Stimulated activated CD8-positive, alpha-beta memory T cell treated with anti-CD3 and anti-CD28 coated beads, Interleukin-15, amount 100 ng/mL, for 24 hours (primary cell): ENCODE measurements at regions not wholly inside any gene's neighbourhood (a gene's known extent, or its start where the extent isn't known, plus 50 kb on each side); places are given as distances from the start of the nearest gene placed in this dataset.
"Not testable (repeated sequence)": the region's sequence is repeated elsewhere in the genome, so short reads cannot be mapped to it uniquely, and the experiment has no call there.

Source experiments
- DNase-seq: peaks from one replicate; pipeline ENCODE4 v3.0.0-alpha.2; 2020; ENCODE audit warnings: low read depth

- no peak for DNase-seq
These were observed 51.5 kb upstream of the IFNE start for GRCh38 chr9:21533597-21533996.

DNA sequence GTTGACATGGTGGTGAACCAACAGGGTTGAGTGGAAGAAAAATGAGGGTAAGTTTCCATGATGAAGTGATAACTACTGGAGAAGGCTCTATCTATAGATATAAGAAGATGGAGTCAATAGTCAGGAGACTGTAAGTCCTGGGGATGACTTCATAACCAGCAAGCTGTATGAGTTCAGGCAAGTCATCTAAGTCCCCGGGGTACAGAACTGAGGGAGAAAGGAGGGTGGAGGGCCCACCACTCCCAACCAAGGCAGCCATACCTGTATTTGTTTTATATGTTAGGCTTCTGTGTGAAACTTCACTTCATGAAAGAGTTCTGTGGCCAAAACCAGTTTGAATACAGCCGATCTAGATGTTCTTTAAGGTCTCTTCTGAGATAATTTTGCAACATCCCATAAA, 53.3 kb upstream of the IFNE start:
- no peak for DNase-seq

GRCh38 chr9:21542787-21543186, 60.7 kb upstream of the IFNE start:
- DNase-seq = no peak

- no peak for DNase-seq
These were observed 61.1 kb upstream of the IFNE start for GRCh38 chr9:21543187-21543586.

DNA sequence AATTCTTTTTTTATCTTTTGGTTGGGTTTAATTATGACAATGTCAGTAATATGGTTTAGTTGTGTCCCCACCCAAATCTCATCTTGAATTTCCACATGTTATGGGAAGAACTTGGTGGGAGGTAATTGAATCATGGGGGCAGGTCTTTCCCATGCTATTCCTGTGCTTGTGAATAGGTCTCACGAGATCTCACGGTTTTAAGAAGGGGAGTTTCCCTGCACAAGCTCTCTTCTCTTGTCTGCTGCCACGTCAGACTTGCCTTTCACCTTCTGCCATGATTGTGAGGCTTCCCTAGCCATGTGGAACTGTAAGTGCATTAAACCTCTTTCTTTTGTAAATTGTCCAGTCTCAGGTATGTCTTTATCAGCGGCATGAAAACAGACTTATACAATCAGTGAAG, 61.7 kb upstream of the IFNE start:
- DNase-seq = not testable (repeated sequence)

DNA sequence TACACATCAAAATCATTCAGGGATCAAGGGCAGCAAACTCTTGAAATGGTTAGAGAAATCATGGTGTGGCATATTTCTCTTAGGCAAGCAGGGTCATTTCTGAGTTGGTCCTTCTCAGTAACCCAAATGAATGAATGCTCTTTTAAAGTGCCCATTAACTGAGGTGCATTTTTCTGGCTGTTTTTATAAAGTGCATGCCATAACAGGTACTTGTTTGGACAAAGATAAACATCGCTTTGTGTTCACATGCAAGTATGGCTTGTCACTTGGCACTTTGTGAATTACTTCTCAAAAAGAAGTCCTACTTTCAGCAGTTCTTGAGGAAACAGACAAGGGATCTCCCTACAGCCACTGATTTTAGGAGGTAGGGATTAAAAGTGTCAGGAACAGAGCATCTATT, 64.8 kb upstream of the IFNE start:
- no peak for DNase-seq

GRCh38 chr9:21549251-21549765, 67.2 kb upstream of the IFNE start:
- DNase-seq = no peak

DNA sequence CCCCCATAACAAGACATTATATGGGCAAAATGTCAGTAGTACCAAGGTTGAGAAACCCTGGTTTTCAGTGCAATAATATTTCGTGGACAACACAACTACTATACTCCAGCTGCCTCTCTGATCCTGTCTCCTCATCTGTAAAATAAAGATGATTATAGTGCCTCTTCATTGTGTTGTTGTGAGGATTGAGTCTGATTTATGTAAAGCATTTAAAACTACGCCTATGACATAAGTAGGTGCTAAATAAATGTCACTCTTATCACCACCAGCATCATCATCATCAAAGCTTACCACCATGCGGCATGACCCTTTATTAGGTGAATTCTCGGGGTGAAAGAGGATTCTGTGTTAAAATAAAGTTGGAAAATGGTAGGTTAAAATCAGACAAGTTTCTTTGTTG, 67.8 kb upstream of the IFNE start:
- DNase-seq = no peak

- no peak for DNase-seq
These were observed 68.3 kb upstream of the IFNE start for GRCh38 chr9:21550392-21550791.

GRCh38 chr9:21551401-21551800, 69.3 kb upstream of the IFNE start:
- DNase-seq = no peak

GRCh38 chr9:21552244-21553170, 70.4 kb upstream of the IFNE start:
- DNase-seq = no peak

DNA sequence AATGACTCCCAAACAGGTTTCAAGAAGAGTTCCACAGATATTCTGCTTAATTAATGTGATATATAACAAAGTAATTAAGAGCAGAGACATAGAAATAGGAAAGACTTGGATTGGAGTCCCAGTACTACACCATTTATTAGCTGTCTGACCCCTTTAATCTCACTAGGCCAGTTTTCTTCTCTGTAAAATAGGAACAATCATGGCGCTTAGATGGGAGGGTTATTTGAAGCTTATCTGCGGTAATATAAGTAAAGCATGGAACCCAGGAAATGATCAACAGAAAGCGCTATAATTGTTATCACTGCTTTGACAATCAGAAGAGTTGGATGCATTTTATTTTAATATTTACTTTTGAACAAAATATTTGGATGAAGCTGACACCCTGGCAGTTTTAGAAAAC, 71.3 kb upstream of the IFNE start:
- DNase-seq = no peak

DNA sequence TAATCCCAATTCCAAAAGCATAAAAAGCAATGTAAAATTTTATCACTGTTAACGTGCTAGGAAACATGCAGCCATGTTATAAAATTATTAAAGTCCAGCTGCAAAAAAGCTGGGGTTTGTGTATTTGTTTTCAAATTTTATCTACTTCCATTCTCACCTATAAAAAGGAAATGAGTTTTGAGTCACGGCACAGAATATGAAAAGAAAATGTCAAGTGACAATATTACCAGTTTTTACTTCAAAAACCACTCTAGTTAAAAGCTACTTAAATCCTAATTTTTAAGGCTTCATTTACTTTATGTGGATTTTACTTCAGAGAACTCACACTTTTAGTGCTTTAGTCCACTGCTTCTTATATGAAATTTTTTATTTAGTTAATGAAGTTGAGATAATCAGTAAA, 72.7 kb upstream of the IFNE start:
- DNase-seq = no peak

DNA sequence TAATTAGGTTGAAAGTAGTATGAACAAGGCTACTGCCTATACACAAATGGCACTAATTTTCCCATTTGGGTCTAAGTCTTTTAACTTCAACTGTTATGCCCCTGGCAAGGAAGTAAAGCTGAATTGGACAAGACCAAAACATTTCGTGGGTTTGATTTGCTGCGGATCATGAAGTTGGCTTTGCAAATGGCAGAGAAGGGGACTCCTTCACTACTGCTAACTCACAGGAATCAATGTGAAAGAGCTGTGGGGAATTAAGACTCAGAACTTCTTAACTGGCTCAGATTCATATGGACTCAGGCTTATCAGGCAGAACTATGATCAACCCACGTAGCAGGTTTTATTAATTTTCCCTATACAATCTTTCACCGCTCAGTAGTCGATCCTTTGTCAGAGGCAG, 73.8 kb upstream of the IFNE start:
- no peak for DNase-seq

DNA sequence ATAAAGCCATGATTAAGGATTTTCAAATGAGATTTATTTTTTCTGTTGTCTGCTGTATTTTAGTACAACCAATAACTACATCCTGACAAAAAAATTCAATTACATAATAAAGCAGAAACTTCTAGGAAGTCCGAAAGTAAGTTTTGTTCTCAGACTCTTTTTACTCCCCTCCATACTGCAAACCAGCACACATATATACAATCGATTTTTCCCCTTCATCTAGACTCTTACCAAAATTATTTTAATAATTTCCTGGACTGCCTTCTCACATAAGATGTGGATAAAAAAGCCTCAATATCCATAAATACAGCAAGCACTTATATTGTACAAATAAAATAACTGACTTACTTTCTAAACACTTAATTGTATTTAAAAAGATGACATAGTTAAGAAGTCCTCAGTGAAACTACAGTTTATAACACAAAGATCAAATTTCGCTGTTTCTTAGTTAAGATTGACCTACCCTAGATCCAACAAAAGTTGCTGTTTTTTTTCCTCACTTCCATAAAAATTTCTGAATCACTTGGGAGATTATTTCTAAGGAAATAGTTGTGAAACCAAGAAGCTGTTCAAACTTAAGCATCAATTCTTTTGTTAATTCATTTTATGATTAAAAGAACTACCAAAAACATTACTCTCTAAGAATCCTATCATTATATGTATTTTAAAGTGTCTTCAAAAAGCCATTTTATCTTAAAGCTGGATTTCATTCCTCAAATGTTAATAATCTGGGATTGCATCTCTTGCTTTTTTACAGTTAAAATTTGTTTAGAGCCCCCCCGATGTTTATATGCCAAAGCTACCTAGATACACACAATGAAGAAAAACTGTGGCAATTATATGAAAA, 74.7 kb upstream of the IFNE start:
- no peak for DNase-seq

GRCh38 chr9:21557428-21557768, 75.3 kb upstream of the IFNE start:
- no peak for DNase-seq

DNA sequence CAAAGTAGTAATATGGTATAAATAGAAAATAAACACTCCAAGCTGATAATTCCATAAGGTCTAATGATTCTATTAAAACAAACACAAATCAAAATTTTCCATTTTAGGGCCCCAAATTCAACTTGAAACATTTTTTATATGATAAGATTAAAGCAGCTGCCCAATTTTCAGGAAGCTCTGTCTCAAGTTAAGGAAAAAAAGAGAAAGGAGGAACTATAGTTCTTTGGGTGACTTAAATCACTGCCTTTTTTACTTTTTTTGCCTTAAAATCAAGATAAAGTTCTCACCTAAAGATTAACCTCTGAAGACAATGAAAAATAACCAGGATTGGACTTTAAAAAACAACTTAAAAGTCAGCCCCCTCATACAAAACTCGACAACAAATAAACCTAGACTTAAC, 76.0 kb upstream of the IFNE start:
- DNase-seq = no peak

GRCh38 chr9:21558615-21559401, 76.7 kb upstream of the IFNE start:
- no peak for DNase-seq

DNA sequence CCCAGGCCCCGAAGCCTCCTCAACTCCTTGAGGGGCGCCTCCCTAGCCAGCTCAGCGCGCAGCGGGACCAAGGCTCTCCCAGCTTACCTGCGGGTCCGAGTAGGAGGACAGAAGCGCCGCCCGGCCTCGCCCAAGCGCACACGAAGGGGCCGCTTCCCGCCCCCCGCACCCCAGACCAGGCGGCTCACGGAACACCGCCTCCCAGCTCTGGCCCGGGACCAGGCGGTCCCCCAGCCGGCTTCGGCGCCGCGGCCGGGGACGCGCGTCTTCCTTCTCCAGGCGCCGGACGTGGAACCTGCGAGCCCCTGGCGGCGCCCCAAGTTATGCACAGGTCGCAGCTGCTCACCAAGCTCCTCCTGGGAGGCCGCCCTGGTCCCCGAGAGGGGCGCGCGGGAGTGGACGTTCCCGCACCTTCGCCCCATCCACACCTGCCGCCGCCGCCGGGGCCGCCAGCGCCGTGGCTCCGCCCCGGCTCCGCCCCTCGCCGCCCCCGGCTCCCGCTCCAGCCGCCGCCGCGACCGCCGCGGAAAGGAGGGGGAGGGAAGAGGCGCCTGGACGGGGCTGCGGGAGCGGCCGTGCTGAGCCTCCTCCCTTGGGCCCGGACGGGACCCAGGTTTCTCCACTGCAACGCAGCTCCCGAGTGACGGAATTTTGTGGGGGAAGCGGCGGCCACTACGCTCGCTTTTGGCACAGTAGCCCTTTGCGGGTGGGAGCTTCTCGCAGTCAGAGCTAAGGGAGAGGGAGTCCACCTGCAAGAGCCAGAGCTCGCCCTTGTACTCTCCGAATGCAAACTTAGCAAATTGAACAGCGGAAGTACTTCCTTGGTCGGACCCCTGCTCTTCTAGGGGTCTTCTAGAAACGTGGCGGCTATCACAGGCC, 77.5 kb upstream of the IFNE start:
- peak; percentile 22 for DNase-seq

GRCh38 chr9:21560281-21560745, 78.2 kb upstream of the IFNE start:
- no peak for DNase-seq

DNA sequence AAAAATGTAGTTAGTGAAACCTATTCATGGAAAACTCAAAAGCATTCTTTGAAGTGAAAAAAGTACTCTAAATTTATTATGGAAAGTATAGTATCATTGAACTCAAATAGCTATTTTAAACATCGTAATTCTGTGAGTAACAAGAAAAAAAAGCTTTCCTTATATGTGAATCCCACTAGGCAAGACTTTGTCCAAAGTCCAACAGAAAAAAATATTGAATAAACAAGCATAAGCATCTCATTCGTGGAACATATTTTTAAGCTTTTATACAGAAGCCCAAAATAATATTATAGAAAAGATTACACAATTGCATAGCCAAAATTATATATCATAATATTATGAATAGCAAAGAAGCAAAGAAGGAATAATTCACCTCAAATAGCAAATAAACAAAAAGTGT, 79.4 kb upstream of the IFNE start:
- DNase-seq = no peak
